Stomach (tissue), 8 donors: ENCODE measurements at regions not wholly inside any gene's neighbourhood (a gene's known extent, or its start where the extent isn't known, plus 50 kb on each side); places are given as distances from the start of the nearest gene placed in this dataset.

Experiments
- DNase-seq, 2 donors: peaks; one replicate each; pipeline versions ENCODE4 v3.0.0 to v3.0.0-alpha.2; 2013 to 2019
- H3K27ac ChIP-seq, 5 donors: fragments of 200-600 bp in 4 of 5; sonication (generic) in 4 of 5; one replicate each; pipeline ENCODE4 v1.5.1; 2013 to 2019; ENCODE audit warnings: mild to moderate bottlenecking in 1 of 5, moderate library complexity in 1 of 5
- H3K27me3 ChIP-seq, 3 donors: fragments of 200-600 bp; sonication (generic); one replicate each; pipeline ENCODE4 v1.5.1; 2017 to 2019; ENCODE audit warnings: mixed run types in 1 of 3
- H3K36me3 ChIP-seq, 4 donors: fragments of 200-600 bp; sonication (generic); 1 replicate in 3 of 4; 2 replicates in 1 of 4; pipeline ENCODE4 v1.5.1; 2016 to 2019
- H3K4me1 ChIP-seq, 4 donors: fragments of 200-600 bp; sonication (generic); one replicate each; pipeline ENCODE4 v1.5.1; 2016 to 2019
- H3K4me3 ChIP-seq, 4 donors: fragments of 200-600 bp; sonication (generic) in 3 of 4; one replicate each; pipeline ENCODE4 v1.5.1; 2016 to 2019; ENCODE audit warnings: mild to moderate bottlenecking in 1 of 4
- H3K9me3 ChIP-seq, 4 donors: fragments of 200-600 bp; sonication (generic); one replicate each; pipeline ENCODE4 v1.5.1; 2016 to 2019
- CTCF ChIP-seq, 7 experiments: fragments of 450-650 bp in 4 of 7; fragments of 200-600 bp in 3 of 7; sonication (generic) in 3 of 7; IDR thresholded peaks; one replicate each; pipeline ENCODE4 v1.5.1; 2016 to 2019; ENCODE audit warnings: antibody characterized with exemption in 7 of 7, control low read depth in 2 of 7, mild to moderate bottlenecking in 1 of 7
- EP300 ChIP-seq: sonication (generic); formaldehyde crosslinking; IDR thresholded peaks from one replicate; pipeline ENCODE4 v1.6.1; 2017; ENCODE audit warnings: antibody characterized with exemption
- POLR2A ChIP-seq, 4 donors: fragments of 450-650 bp; IDR thresholded peaks; one replicate each; pipeline ENCODE4 v1.6.1; 2016; ENCODE audit warnings: antibody characterized with exemption in 4 of 4, control low read depth in 2 of 4, mild to moderate bottlenecking in 1 of 4, moderate library complexity in 1 of 4
- POLR2AphosphoS5 ChIP-seq, 3 donors: sonication (generic); formaldehyde crosslinking; IDR thresholded peaks; one replicate each; pipeline ENCODE4 v1.6.1; 2016; ENCODE audit warnings: antibody characterized with exemption in 3 of 3
- WGBS, 5 donors: extraction: QIAGEN DNeasy Blood & Tissue Kit in 3 of 5; methylation state at CpG; one replicate each; pipeline versions ENCODE4 v1.1.5 to v1.1.7; 2013 to 2018; 5-methylcytosine and 5-hydroxymethylcytosine counted together
- intact Hi-C: fragments of 100-400 bp; cut with DNase I; formaldehyde crosslinking; loops from one replicate; pipeline ENCODE4 v1.15.1; 2023; ENCODE audit warnings: low total_unique reads
- donor health status: healthy with polysubstance abuse.
- donor health status: Bipolar disorder and iron deficiency.
- donor health status: healthy.

- Histone ChIP-seq H3K4me1 (no peaks in the 10 kb centered on the region), H3K27ac (no peak overlapping the region), H3K27me3 (no peaks in the 10 kb centered on the region), H3K36me3 (no peaks in the 10 kb centered on the region), H3K9me3 (no peaks in the 10 kb centered on the region), H3K4me3 (no peak overlapping the region)
- TF ChIP-seq EP300 (no peak), POLR2A (IDR thresholded peaks at IDR 0.05) (no peak), CTCF (IDR thresholded peaks at IDR 0.05) (no peak), POLR2AphosphoS5 (IDR thresholded peaks at IDR 0.05) (no peak)
- WGBS, 5 donors, result 87 to 93% (median 89%) methylated on average over 11 of the region's 11 CpGs
- DNase-seq, result no peak
- intact Hi-C loops, result no loop called here
Measured at GRCh38 chr16:79348521-79349306, 251.8 kb downstream of the MAF start.

GRCh38 chr16:79347277-79347676 lies 253.3 kb downstream of the MAF start:
- Histone ChIP-seq H3K27ac (no peak overlapping the region), H3K4me3 (no peak overlapping the region), H3K4me1 (no peaks in the 10 kb centered on the region), H3K27me3 (no peaks in the 10 kb centered on the region), H3K9me3 (no peaks in the 10 kb centered on the region), H3K36me3 (no peaks in the 10 kb centered on the region)
- WGBS, 5 donors, result 65 to 75% (median 71%) methylated on average over 19 of the region's 19 CpGs
- intact Hi-C loops, result no loop called here
- no peak for DNase-seq
- no peak for TF ChIP-seq EP300
- TF ChIP-seq POLR2A (IDR thresholded peaks at IDR 0.05), result no peak
- TF ChIP-seq POLR2AphosphoS5 (IDR thresholded peaks at IDR 0.05), result no peak
- no peak for TF ChIP-seq CTCF (IDR thresholded peaks at IDR 0.05)

GRCh38 chr16:79339863-79340262 lies 260.7 kb downstream of the MAF start:
- no peak for TF ChIP-seq POLR2A (IDR thresholded peaks at IDR 0.05)
- no peak for TF ChIP-seq EP300
- no peak for TF ChIP-seq POLR2AphosphoS5 (IDR thresholded peaks at IDR 0.05)
- no peak for TF ChIP-seq CTCF (IDR thresholded peaks at IDR 0.05)
- Histone ChIP-seq H3K4me1 (peaks cover 0 to 16% (median 2%) of the 10 kb centered on the region in 4 donors), H3K36me3 (no peaks in the 10 kb centered on the region), H3K4me3 (no peak overlapping the region), H3K9me3 (no peaks in the 10 kb centered on the region), H3K27ac (no peak overlapping the region), H3K27me3 (no peaks in the 10 kb centered on the region)
- DNase-seq, result peak in 1 of 2 donors; percentile 23
- 44 to 67% (median 46%) methylated on average over 7 of the region's 7 CpGs for WGBS, 5 donors
- intact Hi-C loops, result no loop called here

- Histone ChIP-seq H3K4me1 (peaks cover 0 to 16% (median 2%) of the 10 kb centered on the region in 4 donors), H3K27me3 (no peaks in the 10 kb centered on the region), H3K4me3 (no peak overlapping the region), H3K27ac (no peak overlapping the region), H3K36me3 (no peaks in the 10 kb centered on the region), H3K9me3 (no peaks in the 10 kb centered on the region)
- DNase-seq, result no peak
- no peak for TF ChIP-seq EP300
- 91 to 96% (median 94%) methylated on average over 7 of the region's 7 CpGs for WGBS, 5 donors
- intact Hi-C loops, result no loop called here
Measured at GRCh38 chr16:79337906-79338305, 262.6 kb downstream of the MAF start.
